ENCODE measurements at regions not wholly inside any gene's neighbourhood (a gene's known extent, or its start where the extent isn't known, plus 50 kb on each side); places are given as distances from the start of the nearest gene placed in this dataset.

- peak overlapping the region; percentile 84 for H3K27ac ChIP-seq
- peak; percentile 66 for TF ChIP-seq CTCF (conservative IDR thresholded peaks at IDR 0.05)
Measured at GRCh38 chrX:131747173-131747572, 203.3 kb downstream of the OR13H1 start.

GRCh38 chrX:131752493-131753198 is 208.8 kb downstream of the OR13H1 start:
- peak overlapping the region; percentile 61 for H3K27ac ChIP-seq
- no peak for TF ChIP-seq CTCF (conservative IDR thresholded peaks at IDR 0.05)

GRCh38 chrX:131762802-131763234 is 218.9 kb downstream of the OR13H1 start:
- TF ChIP-seq CTCF (conservative IDR thresholded peaks at IDR 0.05) = peak; percentile 40
- peak overlapping the region; percentile 45 for H3K27ac ChIP-seq

GRCh38 chrX:131763674-131764073 is 219.8 kb downstream of the OR13H1 start:
- TF ChIP-seq CTCF (conservative IDR thresholded peaks at IDR 0.05) = peak; percentile 76
- peak overlapping the region; percentile 45 for H3K27ac ChIP-seq

GRCh38 chrX:131764216-131764615 is 220.3 kb downstream of the OR13H1 start:
- TF ChIP-seq CTCF (conservative IDR thresholded peaks at IDR 0.05) = no peak
- peak overlapping the region; percentile 45 for H3K27ac ChIP-seq

GRCh38 chrX:131778269-131779218 is 234.7 kb downstream of the OR13H1 start:
- peak overlapping the region; percentile 35; the same call in 1 of the 2 replicates for H3K27ac ChIP-seq
- peak; percentile 50 for TF ChIP-seq CTCF (conservative IDR thresholded peaks at IDR 0.05)

GRCh38 chrX:131779306-131779705 is 235.4 kb downstream of the OR13H1 start:
- no peak overlapping the region; the same call in 1 of the 2 replicates for H3K27ac ChIP-seq
- no peak for TF ChIP-seq CTCF (conservative IDR thresholded peaks at IDR 0.05)

Data from VCaP (cell line).